IMR-90 (cell line): ENCODE measurements at regions not wholly inside any gene's neighbourhood (a gene's known extent, or its start where the extent isn't known, plus 50 kb on each side); places are given as distances from the start of the nearest gene placed in this dataset.

Source experiments
- ATAC-seq: fragments of 200-7000 bp; cut with Tn5 transposase; 2 replicates; pipeline ENCODE4 v1.9.1; 2020; ENCODE audit warnings: low read depth, mild to moderate bottlenecking, moderate library complexity
- BruUV-seq: library from RNA; stranded (reverse); fragments of 400-500 nt; replicated peaks from 2 replicates; lab custom pipeline; 2021; lab: Mats Ljungman, UMichigan
- CTCF ChIA-PET: fragments of 300-600 bp; formaldehyde crosslinking; extraction: SDS; loops from one replicate; lab custom pipeline; 2021; ENCODE audit warnings: antibody characterized with exemption; lab: Yijun Ruan, JAX
- POLR2A ChIA-PET: fragments of 300-600 bp; sonication (Branson Sonifier 250); formaldehyde crosslinking; loops from one replicate; lab custom pipeline; 2022; ENCODE audit warnings: antibody characterized with exemption; ENCODE audit not compliant: unreplicated experiment; lab: Charles Lee
- DNase-seq: peaks from one replicate; pipeline ENCODE4 v3.0.0; 2013
- H2AFZ ChIP-seq: replicated peaks from 2 replicates; pipeline ENCODE3; 2013; ENCODE audit warnings: low read length, mild to moderate bottlenecking; ENCODE audit not compliant: poor library complexity
- H2AK5ac ChIP-seq: 2 replicates; pipeline ENCODE4 v1.6.1; 2013; ENCODE audit warnings: low read depth, low read length, inconsistent platforms
- H2AK9ac ChIP-seq: replicated peaks from 2 replicates; pipeline ENCODE3; 2013; ENCODE audit warnings: mild to moderate bottlenecking, low read depth, low read length, moderate library complexity; ENCODE audit not compliant: poor library complexity
- H2BK120ac ChIP-seq: 2 replicates; pipeline ENCODE4 v1.6.1; 2013; ENCODE audit warnings: low read depth, low read length, inconsistent platforms
- H2BK15ac ChIP-seq: 3 replicates; pipeline ENCODE4 v1.6.1; 2013; ENCODE audit warnings: low read depth, low read length, inconsistent platforms
- H2BK20ac ChIP-seq: 2 replicates; pipeline ENCODE4 v1.6.1; 2013; ENCODE audit warnings: low read depth, mild to moderate bottlenecking, inconsistent platforms, low read length, moderate library complexity
- H2BK5ac ChIP-seq: 2 replicates; pipeline ENCODE4 v1.6.1; 2013; ENCODE audit warnings: mild to moderate bottlenecking, low read depth, low read length, inconsistent platforms; ENCODE audit not compliant: poor library complexity, severe bottlenecking
- H3K14ac ChIP-seq: replicated peaks from 2 replicates; pipeline ENCODE4 v1.6.1; 2013; ENCODE audit warnings: low read depth, low read length, inconsistent platforms
- H3K18ac ChIP-seq: 2 replicates; pipeline ENCODE4 v1.6.1; 2013; ENCODE audit warnings: low read depth, low read length, control low read depth
- H3K23ac ChIP-seq: 2 replicates; pipeline ENCODE4 v1.6.1; 2013; ENCODE audit warnings: low read depth, low read length, inconsistent platforms
- H3K27ac ChIP-seq: 2 replicates; pipeline ENCODE4 v1.5.1; 2013; ENCODE audit warnings: mild to moderate bottlenecking, control low read depth, low read length; ENCODE audit not compliant: insufficient read depth
- H3K27me3 ChIP-seq: 2 replicates; pipeline ENCODE4 v1.6.1; 2013; ENCODE audit warnings: low read length; ENCODE audit not compliant: control insufficient read depth, insufficient read depth
- H3K36me3 ChIP-seq: 2 replicates; pipeline ENCODE4 v1.6.1; 2013; ENCODE audit warnings: low read length, mixed read lengths; ENCODE audit not compliant: control insufficient read depth, insufficient read depth
- H3K4ac ChIP-seq: 2 replicates; pipeline ENCODE4 v1.6.1; 2013; ENCODE audit warnings: low read depth, low read length, inconsistent platforms
- H3K4me1 ChIP-seq: 2 replicates; pipeline ENCODE4 v1.6.1; 2013; ENCODE audit warnings: low read length, mixed read lengths; ENCODE audit not compliant: control insufficient read depth, insufficient read depth
- H3K4me2 ChIP-seq: 2 replicates; pipeline ENCODE4 v1.6.1; 2013; ENCODE audit warnings: low read depth, mild to moderate bottlenecking, control low read depth, low read length, moderate library complexity
- H3K4me3 ChIP-seq: 2 replicates; pipeline ENCODE4 v1.5.1; 2013; ENCODE audit warnings: low read depth, mild to moderate bottlenecking, control low read depth, low read length, moderate library complexity; ENCODE audit not compliant: insufficient read depth
- H3K56ac ChIP-seq: 2 replicates; pipeline ENCODE4 v1.6.1; 2013; ENCODE audit warnings: low read length, inconsistent platforms; ENCODE audit not compliant: insufficient read depth; ENCODE audit errors: extremely low read depth
- H3K79me1 ChIP-seq, 2 experiments: 2 replicates each; pipeline ENCODE4 v1.6.1; 2013; ENCODE audit warnings: low read length in 2 of 2, inconsistent platforms in 1 of 2, low read depth in 1 of 2
- H3K9ac ChIP-seq: 2 replicates; pipeline ENCODE4 v1.6.1; 2013; ENCODE audit warnings: low read depth, low read length, control low read depth
- H3K9me1 ChIP-seq: 2 replicates; pipeline ENCODE4 v1.6.1; 2013; ENCODE audit warnings: low read length, inconsistent platforms; ENCODE audit not compliant: insufficient read depth
- H3K9me3 ChIP-seq: 2 replicates; pipeline ENCODE4 v1.6.1; 2013; ENCODE audit warnings: low read length; ENCODE audit not compliant: control insufficient read depth, insufficient read depth
- H4K20me1 ChIP-seq: 2 replicates; pipeline ENCODE4 v1.6.1; 2013; ENCODE audit warnings: low read length, inconsistent platforms; ENCODE audit not compliant: insufficient read depth
- H4K5ac ChIP-seq: 2 replicates; pipeline ENCODE4 v1.6.1; 2013; ENCODE audit warnings: mild to moderate bottlenecking, low read depth, low read length, control low read depth
- H4K8ac ChIP-seq, 2 experiments: 2 replicates each; pipeline ENCODE4 v1.6.1; 2013; ENCODE audit warnings: low read depth in 2 of 2, low read length in 2 of 2, control low read depth in 1 of 2, inconsistent platforms in 1 of 2
- H4K91ac ChIP-seq: 2 replicates; pipeline ENCODE4 v1.6.1; 2013; ENCODE audit warnings: low read depth, low read length, inconsistent platforms; ENCODE audit not compliant: insufficient read depth
- BHLHE40 ChIP-seq: fragments of 150-350 bp; IDR thresholded peaks from 2 replicates; pipeline ENCODE4 v1.6.1; 2016; ENCODE audit warnings: mild to moderate bottlenecking, low read depth, low read length
- CEBPB ChIP-seq: IDR thresholded peaks from 2 replicates; pipeline ENCODE4 v1.6.1; 2012; ENCODE audit warnings: low read depth, low read length, improper control_type of control experiment
- CHD1 ChIP-seq: IDR thresholded peaks from 2 replicates; pipeline ENCODE4 v1.6.1; 2012; ENCODE audit warnings: low read depth, low read length, improper control_type of control experiment
- CTCF ChIP-seq: conservative IDR thresholded peaks from 2 replicates; pipeline ENCODE4 v1.5.1; 2012; ENCODE audit warnings: mild to moderate bottlenecking, low read depth, low read length, improper control_type of control experiment
- ELK1 ChIP-seq: fragments of 150-350 bp; IDR thresholded peaks from 2 replicates; pipeline ENCODE4 v1.6.1; 2016; ENCODE audit warnings: low read depth, mild to moderate bottlenecking, low read length, moderate library complexity, borderline replicate concordance
- FOS ChIP-seq: fragments of 150-350 bp; IDR thresholded peaks from 2 replicates; pipeline ENCODE4 v1.6.1; 2016; ENCODE audit warnings: low read depth, low read length
- MAFK ChIP-seq: IDR thresholded peaks from 2 replicates; pipeline ENCODE4 v1.6.1; 2012; ENCODE audit warnings: low read depth, low read length, improper control_type of control experiment
- NFE2L2 ChIP-seq: fragments of 150-350 bp; IDR thresholded peaks from 2 replicates; pipeline ENCODE4 v1.6.1; 2016; ENCODE audit warnings: low read depth, mild to moderate bottlenecking, low read length
- POLR2A ChIP-seq: IDR thresholded peaks from 2 replicates; pipeline ENCODE4 v1.6.1; 2012; ENCODE audit warnings: mild to moderate bottlenecking, low read depth, low read length
- RAD21 ChIP-seq: IDR thresholded peaks from 2 replicates; pipeline ENCODE4 v1.6.1; 2012; ENCODE audit warnings: low read length, improper control_type of control experiment
- RFX5 ChIP-seq: IDR thresholded peaks from 2 replicates; pipeline ENCODE4 v1.8.0; 2012; ENCODE audit warnings: low read depth, mild to moderate bottlenecking, low read length, moderate library complexity
- SMC3 ChIP-seq: fragments of 150-350 bp; IDR thresholded peaks from 2 replicates; pipeline ENCODE4 v1.6.1; 2016; ENCODE audit warnings: low read depth, mild to moderate bottlenecking, antibody characterized with exemption, low read length, moderate library complexity
- USF2 ChIP-seq: fragments of 150-350 bp; IDR thresholded peaks from 2 replicates; pipeline ENCODE4 v1.6.1; 2017; ENCODE audit warnings: mild to moderate bottlenecking, antibody characterized with exemption, low read length, low read depth
- WGBS, 2 experiments: methylation state at CpG; one replicate each; pipeline versions ENCODE4 v1.1.5 to v1.1.7; 2013; ENCODE audit warnings: missing lambda C conversion rate in 2 of 2; ENCODE audit not compliant: insufficient read length in 1 of 2; ENCODE audit errors: extremely low coverage in 2 of 2; 5-methylcytosine and 5-hydroxymethylcytosine counted together
- dilution Hi-C: fragments of 300-500 bp; cut with HindIII; formaldehyde crosslinking; loops from one replicate; pipeline ENCODE4 v1.14.3; 2018; ENCODE audit warnings: low sequenced_read_pairs; ENCODE audit not compliant: unreplicated experiment
- in situ Hi-C: fragments of 300-500 bp; cut with MboI; formaldehyde crosslinking; loops from 3 replicates; pipeline ENCODE4 v1.14.3; 2019; ENCODE audit warnings: low sequenced_read_pairs, inconsistent platforms, mixed read lengths
- intact Hi-C: fragments of 100-400 bp; cut with micrococcal nuclease; formaldehyde crosslinking; loops from 2 replicates; pipeline ENCODE4 v1.10.0; 2022

GRCh38 chr15:37209041-37209363 lies 108.7 kb upstream of the MEIS2 start:
- no peak for ATAC-seq
- WGBS, 2 experiments: no CpG with 5 or more reads among the region's 1 CpG
- CTCF ChIA-PET: no interaction called here

More at GRCh38 chr15:37209041-37209363, 108.7 kb upstream of the MEIS2 start:
- Histone ChIP-seq H3K56ac (no peak overlapping the region), H3K14ac (no peak overlapping the region), H2BK20ac (no peak overlapping the region), H3K4ac (no peak overlapping the region), H2BK15ac (no peak overlapping the region), H3K27me3 (no peaks in the 10 kb centered on the region), H4K20me1 (no peaks in the 10 kb centered on the region), H3K9ac (no peak overlapping the region), H3K4me1 (no peaks in the 10 kb centered on the region), H3K23ac (no peak overlapping the region), H3K9me1 (no peaks in the 10 kb centered on the region), H3K36me3 (no peaks in the 10 kb centered on the region), H3K79me1 (no peaks in the 10 kb centered on the region), H3K4me3 (no peak overlapping the region), H4K91ac (no peak overlapping the region), H2AK9ac (no peak overlapping the region), H3K9me3 (no peaks in the 10 kb centered on the region), H2BK5ac (no peak overlapping the region), H4K5ac (no peak overlapping the region), H2AFZ (no peak overlapping the region), H4K8ac (no peak overlapping the region), H3K27ac (no peak overlapping the region), H2AK5ac (no peak overlapping the region), H3K18ac (no peak overlapping the region), H3K4me2 (no peak overlapping the region), H2BK120ac (no peak overlapping the region)
- intact Hi-C loops (no loop called here), in situ Hi-C loops (no loop called here), dilution Hi-C loops (no loop called here)
- no TSS peak for BruUV-seq
- TF ChIP-seq CHD1 (no peak), CEBPB (no peak), SMC3 (no peak), RAD21 (no peak), NFE2L2 (no peak), CTCF (no peak), POLR2A (no peak), MAFK (no peak), FOS (no peak), RFX5 (no peak), USF2 (no peak), ELK1 (no peak), BHLHE40 (no peak)
- POLR2A ChIA-PET: no interaction called here
- no peak for DNase-seq
